ENCODE measurements at regions not wholly inside any gene's neighbourhood (a gene's known extent, or its start where the extent isn't known, plus 50 kb on each side); places are given as distances from the start of the nearest gene placed in this dataset.

GRCh38 chr2:2692599-2693389, 361.7 kb upstream of the MYT1L start:
- no peak for DNase-seq (ENCODE audit: low spot score)

- DNase-seq (ENCODE audit: low spot score), result no peak
Observed at GRCh38 chr2:2691419-2691818, 360.3 kb upstream of the MYT1L start.

- DNase-seq (ENCODE audit: low spot score), result no peak
Observed at GRCh38 chr2:2690985-2691384, 359.9 kb upstream of the MYT1L start.

GRCh38 chr2:2689306-2689705, 358.2 kb upstream of the MYT1L start:
- DNase-seq (ENCODE audit: low spot score), result no peak

GRCh38 chr2:2688254-2688653, 357.2 kb upstream of the MYT1L start:
- DNase-seq (ENCODE audit: low spot score), result no peak

- DNase-seq (ENCODE audit: low spot score), result no peak
Observed at GRCh38 chr2:2687745-2688144, 356.7 kb upstream of the MYT1L start.

GRCh38 chr2:2686222-2686621, 355.1 kb upstream of the MYT1L start:
- no peak for DNase-seq (ENCODE audit: low spot score)

GRCh38 chr2:2683606-2684224, 352.6 kb upstream of the MYT1L start:
- no peak for DNase-seq (ENCODE audit: low spot score)

GRCh38 chr2:2682700-2683342, 351.7 kb upstream of the MYT1L start:
- DNase-seq (ENCODE audit: low spot score), result no peak

GRCh38 chr2:2681711-2682251, 350.7 kb upstream of the MYT1L start:
- DNase-seq (ENCODE audit: low spot score), result no peak

- DNase-seq (ENCODE audit: low spot score), result no peak
Observed at GRCh38 chr2:2681085-2681484, 350.0 kb upstream of the MYT1L start.

- no peak for DNase-seq (ENCODE audit: low spot score)
Observed at GRCh38 chr2:2674831-2675230, 343.8 kb upstream of the MYT1L start.

GRCh38 chr2:2673406-2673805, 342.3 kb upstream of the MYT1L start:
- DNase-seq (ENCODE audit: low spot score), result no peak

- no peak for DNase-seq (ENCODE audit: low spot score)
Observed at GRCh38 chr2:2672249-2672648, 341.2 kb upstream of the MYT1L start.

- DNase-seq (ENCODE audit: low spot score), result no peak
Observed at GRCh38 chr2:2671826-2672225, 340.8 kb upstream of the MYT1L start.

- DNase-seq (ENCODE audit: low spot score), result no peak
Observed at GRCh38 chr2:2669316-2669715, 338.2 kb upstream of the MYT1L start.

GRCh38 chr2:2668681-2669265, 337.7 kb upstream of the MYT1L start:
- no peak for DNase-seq (ENCODE audit: low spot score)

GRCh38 chr2:2667690-2668089, 336.6 kb upstream of the MYT1L start:
- DNase-seq (ENCODE audit: low spot score), result no peak

- no peak for DNase-seq (ENCODE audit: low spot score)
Observed at GRCh38 chr2:2665834-2666133, 334.7 kb upstream of the MYT1L start.

- DNase-seq (ENCODE audit: low spot score), result no peak
Observed at GRCh38 chr2:2664989-2665833, 334.1 kb upstream of the MYT1L start.

- DNase-seq (ENCODE audit: low spot score), result no peak
Observed at GRCh38 chr2:2663401-2664036, 332.4 kb upstream of the MYT1L start.

Measured in HuH-7.5 (cell line).